COLO668 (cell line): ENCODE measurements at regions not wholly inside any gene's neighbourhood (a gene's known extent, or its start where the extent isn't known, plus 50 kb on each side); places are given as distances from the start of the nearest gene placed in this dataset.
"Not testable (repeated sequence)": the region's sequence is repeated elsewhere in the genome, so short reads cannot be mapped to it uniquely, and the experiment has no call there.

Experiments used
- DNase-seq: peaks from one replicate; lab custom pipeline; 2025; ENCODE audit not compliant: unreplicated experiment; lab: John Stamatoyannopoulos, UW

GRCh38 chr1:47680815-47681475 is 243.1 kb downstream of the FOXD2 start:
- DNase-seq = no peak

- no peak for DNase-seq
These were observed 243.9 kb downstream of the FOXD2 start for GRCh38 chr1:47681735-47682134.

GRCh38 chr1:47682198-47682597 is 244.4 kb downstream of the FOXD2 start:
- no peak for DNase-seq

- DNase-seq = no peak
These were observed 245.0 kb downstream of the FOXD2 start for GRCh38 chr1:47682786-47683350.

- DNase-seq = no peak
These were observed 245.6 kb downstream of the FOXD2 start for GRCh38 chr1:47683401-47683800.

GRCh38 chr1:47684518-47684917 is 246.7 kb downstream of the FOXD2 start:
- no peak for DNase-seq

- no peak for DNase-seq
These were observed 247.3 kb downstream of the FOXD2 start for GRCh38 chr1:47684964-47685762.

GRCh38 chr1:47685763-47686066 is 247.9 kb downstream of the FOXD2 start:
- DNase-seq = no peak

GRCh38 chr1:47686731-47687630 is 249.1 kb downstream of the FOXD2 start:
- DNase-seq = no peak

- no peak for DNase-seq
These were observed 250.0 kb downstream of the FOXD2 start for GRCh38 chr1:47687631-47688460.

GRCh38 chr1:47688461-47689296 is 250.8 kb downstream of the FOXD2 start:
- DNase-seq = no peak

GRCh38 chr1:47689894-47690293 is 252.1 kb downstream of the FOXD2 start:
- DNase-seq = no peak

GRCh38 chr1:47690341-47691250 is 252.8 kb downstream of the FOXD2 start:
- DNase-seq = no peak

GRCh38 chr1:47691293-47691692 is 253.4 kb downstream of the FOXD2 start:
- not testable (repeated sequence) for DNase-seq

- DNase-seq = no peak
These were observed 254.4 kb downstream of the FOXD2 start for GRCh38 chr1:47692196-47692595.

GRCh38 chr1:47693115-47693514 is 255.3 kb downstream of the FOXD2 start:
- no peak for DNase-seq

GRCh38 chr1:47694011-47694890 is 256.4 kb downstream of the FOXD2 start:
- no peak for DNase-seq

GRCh38 chr1:47696404-47696736 is 258.5 kb downstream of the FOXD2 start:
- no peak for DNase-seq
